GM18870 (cell line): ENCODE measurements at regions not wholly inside any gene's neighbourhood (a gene's known extent, or its start where the extent isn't known, plus 50 kb on each side); places are given as distances from the start of the nearest gene placed in this dataset.

ENCODE experiments used
- ATAC-seq: cut with Tn5 transposase; IDR thresholded peaks from one replicate; pipeline ENCODE4 v1.9.1; 2021; ENCODE audit warnings: moderate library complexity; ENCODE audit not compliant: unreplicated experiment

DNA sequence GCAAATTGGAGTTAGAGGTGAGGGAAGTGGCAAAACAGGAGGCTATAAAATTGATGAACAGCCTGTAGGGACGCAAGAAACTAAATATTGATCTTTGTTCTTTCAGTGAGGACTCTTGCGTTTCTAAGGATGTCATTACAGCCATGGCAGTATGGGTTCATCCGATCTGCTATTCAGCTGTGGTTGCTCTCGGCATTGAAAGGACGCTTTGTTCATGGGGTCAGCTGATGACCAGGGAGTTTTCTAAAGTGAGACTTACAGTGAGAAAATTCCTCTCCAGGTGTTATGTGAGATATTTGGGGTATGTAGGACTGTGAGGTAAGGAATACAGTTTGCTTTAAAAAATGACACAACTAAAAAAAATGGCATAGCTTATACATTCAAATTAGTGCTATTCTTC is 52.7 kb upstream of the PELI1 start:
- ATAC-seq: no peak

DNA sequence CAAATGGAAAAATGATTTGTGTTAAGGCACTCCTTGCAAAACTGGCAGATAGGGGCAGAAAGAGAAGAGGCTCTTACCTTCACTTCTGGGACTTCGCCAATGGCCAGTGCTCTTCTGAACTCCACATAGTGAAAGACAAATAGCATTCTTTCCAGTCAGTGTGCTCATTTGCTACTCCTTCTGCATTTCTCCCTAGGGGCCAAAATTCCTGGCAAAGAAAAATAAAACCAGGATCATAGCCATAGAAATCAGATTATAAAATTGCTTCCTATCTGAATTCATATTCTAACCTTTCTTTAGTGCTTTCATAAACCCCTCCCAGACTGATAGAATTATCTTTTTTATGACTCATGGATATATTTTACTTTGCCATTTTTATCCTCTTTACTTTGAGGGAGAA is 56.9 kb upstream of the PELI1 start:
- ATAC-seq: no peak

DNA sequence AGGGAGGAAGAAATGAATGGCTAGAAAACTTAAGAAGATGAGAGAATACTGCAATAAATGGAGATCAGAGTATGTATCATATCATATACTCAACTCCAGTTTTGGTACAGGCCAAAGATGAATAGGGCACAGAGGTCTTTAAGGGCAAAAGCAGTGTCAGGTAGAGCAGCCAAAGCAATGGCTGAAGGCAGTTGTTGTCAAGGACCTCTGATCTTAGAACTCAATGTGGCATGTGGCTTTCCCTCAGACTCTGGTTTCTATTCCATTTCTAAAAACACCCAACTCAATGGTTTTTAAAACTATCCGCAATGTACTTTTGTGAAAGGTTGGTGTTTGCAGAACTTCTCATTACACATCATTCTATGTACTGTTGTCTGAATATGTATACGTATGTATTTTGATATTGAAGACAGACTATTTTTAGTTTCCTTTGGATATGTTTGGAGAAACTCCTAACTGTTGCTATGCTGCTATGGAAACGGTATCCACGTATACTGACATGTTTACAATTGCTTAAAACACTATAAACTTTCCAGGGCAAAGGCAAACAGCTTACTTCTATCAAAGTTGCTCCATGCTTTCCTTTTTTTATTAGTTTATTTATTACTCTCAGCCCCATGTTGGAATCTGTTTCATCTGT is 58.1 kb upstream of the PELI1 start:
- ATAC-seq: no peak

DNA sequence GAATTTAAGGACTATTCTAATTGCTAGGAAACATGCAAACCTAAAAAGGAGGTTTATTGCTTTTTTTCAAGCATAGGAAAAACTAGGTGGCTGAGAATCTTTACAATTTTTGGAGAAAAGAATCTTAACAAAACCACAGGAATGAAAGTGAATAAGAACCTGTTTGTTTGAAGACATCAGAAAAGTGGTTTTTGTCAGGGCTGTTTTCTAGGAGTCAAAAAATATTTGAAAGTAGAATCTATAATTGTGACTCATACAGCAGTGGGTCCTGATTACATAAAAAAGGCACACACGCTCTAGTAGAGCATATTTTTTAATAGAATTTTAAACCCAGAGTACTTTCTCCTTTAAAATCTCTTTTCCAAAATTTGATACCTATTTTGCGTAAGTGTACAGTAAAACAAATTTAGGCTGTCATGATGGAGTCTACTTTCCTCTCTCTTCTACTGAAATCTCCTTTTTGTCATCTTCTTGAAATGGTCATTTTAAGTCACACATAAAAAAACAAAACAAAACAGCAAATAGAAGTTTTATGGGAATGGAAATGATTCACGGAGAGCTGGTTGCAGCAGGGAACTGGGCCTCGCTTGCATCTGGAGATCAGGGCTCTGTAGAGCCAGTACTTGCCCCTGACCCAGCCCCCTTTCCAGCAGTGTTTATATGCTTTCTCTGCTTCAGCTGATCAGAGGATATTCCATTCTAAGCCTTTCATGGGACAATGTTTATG is 59.1 kb upstream of the PELI1 start:
- no peak for ATAC-seq

DNA sequence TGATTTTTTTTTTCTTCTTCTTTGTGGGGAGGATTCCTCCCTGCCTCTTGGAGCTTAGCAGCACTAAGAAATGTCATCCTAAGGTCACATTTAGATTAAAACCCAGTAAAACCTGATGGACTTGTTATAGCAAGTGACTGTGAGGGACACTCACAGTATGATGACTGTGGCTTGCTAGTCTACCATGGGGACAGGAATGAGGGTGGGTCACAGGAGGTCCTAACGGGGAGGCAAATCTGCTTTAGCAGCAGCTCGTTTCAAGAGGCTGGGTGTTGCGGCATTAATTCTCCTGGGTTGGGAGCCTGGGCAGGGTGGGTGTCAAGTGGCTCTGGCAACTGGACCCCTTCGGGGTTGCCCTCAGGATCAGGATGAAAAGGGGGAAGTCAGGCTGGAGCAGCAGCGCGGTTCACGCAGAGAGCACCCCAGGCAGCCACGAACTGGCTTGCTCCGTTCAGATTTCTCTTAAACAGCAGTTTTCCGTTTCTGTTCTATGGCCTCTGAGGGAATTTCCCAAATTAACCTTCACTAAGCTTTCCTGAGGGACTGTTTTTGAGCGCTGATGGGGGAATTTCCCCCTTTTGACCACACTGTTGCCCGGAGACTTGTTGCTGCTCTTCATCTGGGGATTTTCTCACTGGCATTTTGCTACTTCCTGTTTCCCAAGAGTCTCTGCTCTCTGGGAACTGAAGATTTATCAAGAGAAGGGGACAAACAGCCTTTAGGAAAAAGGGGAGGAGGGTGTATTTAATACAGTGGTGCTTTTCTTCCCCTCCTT is 59.8 kb upstream of the PELI1 start:
- peak; percentile 77 for ATAC-seq

DNA sequence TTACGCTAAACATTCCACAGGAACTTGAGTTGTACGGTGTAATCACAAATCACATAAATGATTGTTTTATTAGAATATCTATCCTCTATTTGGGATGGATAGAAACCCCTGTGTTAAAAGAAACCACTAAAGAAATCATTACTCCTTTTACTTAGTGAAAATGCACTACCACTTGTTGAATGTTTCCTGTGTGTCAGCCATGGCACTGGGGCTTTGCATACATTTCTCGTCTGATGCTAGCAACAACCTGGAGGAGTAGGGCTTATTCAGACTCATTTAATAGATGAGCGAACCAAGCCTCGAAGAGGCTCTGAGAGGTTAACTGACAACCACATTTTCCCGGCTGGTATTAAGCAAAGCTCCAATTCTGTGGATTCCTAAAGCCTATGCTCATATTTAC is 60.5 kb upstream of the PELI1 start:
- ATAC-seq: no peak

DNA sequence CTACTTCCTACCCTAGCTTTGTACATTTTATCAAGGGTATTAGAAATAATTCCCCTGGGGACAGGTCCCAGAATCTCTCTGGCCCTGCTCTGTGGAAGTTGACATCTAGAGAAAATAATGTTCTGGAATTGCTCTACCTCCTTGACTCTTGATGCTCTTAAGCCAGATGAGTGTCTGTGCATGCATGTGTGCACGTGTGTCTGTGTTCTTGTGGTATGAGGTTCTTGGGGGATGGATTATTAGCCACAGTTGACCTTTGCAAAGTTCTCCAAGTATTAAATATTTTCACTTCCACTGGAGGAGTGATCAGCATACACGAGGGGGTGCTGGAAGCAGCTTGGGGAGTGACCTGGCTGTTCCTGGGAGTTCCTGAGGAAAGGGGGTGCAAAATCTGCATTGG is 61.2 kb upstream of the PELI1 start:
- no peak for ATAC-seq

DNA sequence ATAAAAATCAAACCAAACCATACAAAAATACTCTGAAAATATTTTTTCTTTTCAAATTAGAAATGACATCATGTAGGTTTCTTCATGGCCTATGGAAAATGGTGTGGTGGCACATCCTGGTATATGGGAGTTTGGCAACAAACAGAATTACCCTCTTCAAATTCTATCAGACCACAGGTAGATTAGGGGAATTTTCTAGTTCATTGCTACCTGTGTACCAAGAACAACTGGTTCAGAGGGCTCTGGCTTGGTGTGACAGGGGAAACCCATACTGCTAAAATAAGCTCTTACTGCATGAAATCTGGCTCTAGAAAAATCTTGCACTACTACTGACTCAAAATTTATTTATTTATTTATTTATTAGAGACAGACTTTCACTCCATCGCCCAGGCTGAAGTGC is 63.4 kb upstream of the PELI1 start:
- ATAC-seq: no peak

DNA sequence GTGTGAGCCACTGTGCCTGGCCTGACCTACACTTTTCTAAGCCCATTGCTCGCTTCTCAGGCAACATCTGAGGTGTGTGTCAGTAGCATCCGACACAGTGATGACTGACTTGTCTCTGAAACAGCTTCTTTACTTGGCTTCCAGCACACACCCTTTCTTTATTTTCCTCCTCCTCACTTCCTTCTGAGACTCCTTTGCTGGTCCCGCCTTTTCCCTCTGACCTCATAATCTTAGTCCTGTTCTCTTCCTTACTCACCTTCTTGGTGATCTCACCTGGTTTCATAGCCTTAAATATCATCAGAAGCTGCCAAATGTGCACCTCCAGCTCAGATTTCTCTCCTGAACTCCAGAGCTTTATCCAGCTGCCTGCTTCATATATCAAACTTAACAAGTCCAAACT is 66.6 kb upstream of the PELI1 start:
- ATAC-seq: no peak

DNA sequence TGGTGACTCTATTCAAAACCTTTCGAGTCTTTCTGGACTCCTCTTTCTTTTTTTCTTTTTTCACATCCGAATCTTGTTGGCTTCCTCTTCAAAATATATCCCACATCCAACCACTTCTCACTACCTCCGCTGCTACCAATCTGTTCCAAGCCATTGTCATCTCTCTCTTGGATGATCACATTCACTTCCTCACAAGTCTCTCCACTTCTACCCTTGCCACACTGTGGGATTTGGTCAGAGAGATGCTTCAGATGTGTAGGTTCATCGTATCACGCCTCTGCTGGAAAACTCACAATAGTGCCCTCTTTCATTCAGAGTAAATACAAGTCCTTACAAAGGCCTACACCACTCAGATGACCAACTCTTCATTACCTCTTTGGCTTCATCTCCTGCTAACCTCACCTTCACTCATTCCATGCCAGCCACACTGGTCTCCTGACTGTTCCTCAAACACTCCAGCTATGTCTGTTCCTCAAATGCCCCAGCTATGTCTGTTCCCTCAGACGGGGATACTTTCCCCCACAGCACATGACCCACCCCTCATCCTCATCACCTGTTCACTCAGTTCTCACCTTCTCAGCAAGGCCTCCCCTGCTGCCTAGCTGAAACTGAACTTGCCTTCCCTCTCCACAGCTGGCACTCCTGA is 67.2 kb upstream of the PELI1 start:
- ATAC-seq: no peak

DNA sequence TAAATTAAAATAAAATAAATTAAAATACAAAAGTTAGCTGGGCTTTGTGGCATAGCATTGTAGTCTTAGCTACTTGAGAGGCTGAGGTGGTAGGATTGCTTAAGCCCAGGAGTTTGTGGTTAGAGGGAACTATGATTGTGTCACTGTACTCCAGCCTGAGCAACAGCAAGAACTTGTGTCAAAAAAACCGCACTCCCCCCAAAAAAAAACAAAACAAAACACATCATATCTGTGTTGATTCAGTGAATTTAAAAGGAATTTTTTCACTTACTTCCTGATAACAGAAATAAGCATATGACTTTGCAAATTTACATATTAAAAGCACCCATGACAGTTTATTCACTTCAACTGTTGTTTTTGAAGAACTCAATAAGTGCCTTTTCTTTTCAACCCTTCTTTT is 68.1 kb upstream of the PELI1 start:
- no peak for ATAC-seq

DNA sequence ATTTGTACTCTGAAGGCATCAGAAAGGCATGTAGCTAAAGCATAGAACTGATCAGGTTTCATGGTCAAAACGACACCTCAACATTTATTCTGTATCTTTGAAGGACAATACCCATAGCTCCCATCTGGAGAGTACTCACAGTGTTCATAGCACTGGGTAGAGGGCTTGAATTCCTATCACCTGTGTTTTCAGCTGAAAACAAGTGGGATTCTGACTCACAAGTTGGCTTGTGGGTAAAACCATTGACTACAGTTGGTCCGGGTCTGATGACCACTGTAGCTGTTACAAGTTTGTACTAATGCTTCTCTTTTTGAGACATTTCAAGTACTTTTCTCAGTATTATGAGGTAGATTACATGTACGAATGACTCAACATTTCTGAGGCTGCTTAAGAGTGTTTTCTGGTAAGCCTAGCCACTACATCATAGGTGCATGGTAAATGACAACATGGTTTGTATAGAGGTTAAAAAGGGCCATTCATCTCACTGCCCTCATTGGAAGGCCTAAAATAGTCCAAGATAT is 68.6 kb upstream of the PELI1 start:
- peak; percentile 43 for ATAC-seq

DNA sequence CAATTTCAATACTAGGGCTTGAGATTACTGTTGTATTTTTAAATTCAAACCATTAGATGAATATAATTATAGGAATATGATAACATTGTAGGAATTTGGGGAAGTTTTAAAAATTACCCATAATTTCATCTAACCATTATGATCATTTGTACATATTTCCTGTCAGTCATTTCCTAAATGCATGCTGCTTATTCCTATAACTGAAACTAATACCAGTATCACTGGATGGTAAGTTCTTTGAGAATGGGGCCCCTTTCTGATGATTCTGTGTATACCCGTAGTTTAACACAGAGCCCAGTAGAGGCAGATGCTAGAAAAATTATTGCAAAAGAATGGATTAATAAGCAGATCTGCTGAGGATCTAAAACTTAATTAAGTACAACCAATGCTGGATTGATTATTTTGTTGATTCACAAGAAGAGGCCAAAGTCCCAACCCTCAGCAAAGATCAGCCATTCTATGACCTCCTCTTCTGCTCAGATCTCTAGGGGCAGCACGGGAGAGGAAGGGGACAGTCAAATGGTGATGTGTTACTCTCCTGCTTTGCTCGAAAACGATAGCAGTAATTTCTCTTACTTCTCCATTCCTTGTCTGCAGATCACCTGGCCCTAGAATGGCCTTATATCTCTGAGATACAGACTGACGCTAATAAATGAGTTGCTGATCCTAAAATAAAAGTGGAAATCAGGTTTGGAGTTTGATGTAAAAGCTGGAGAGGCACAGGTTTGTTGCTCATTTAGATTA is 69.5 kb upstream of the PELI1 start:
- peak; percentile 30 for ATAC-seq

DNA sequence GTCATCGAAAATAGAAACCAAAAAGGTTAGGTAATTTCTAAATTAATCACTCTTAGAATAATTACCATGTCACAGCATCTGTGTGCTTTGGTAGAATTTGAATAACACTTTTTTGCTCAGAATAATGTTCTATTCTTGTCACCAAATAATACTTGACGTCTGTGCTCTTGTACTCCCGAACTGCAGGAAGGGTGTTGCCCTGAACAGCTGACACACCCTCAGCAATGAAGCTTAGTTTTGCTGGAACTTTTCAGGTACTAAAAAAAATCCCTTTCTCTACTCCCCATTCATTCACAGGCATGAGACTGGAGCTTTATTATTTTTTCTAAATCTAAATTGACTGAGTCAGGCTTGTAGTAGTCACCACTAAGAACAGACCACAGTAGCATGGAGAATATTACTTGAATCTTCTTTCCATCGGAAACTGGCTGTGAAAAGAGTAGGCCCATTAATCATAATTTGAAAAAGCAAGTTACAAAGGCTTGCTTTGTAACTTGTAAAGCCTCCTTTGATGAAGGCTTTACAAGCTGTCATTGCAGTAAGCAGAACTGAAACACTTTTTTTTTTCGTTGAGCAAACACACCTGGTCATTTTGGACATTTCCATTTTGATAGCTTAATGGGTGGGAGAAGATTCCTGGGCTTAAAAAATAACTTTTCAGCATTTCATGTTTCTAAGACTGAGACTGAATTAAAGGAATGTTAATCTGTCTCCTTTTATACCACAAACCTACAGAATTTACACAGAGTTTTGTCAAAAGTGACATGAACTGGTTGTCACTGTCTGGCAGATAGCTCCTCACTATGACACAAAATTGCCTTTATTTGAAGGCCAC is 70.3 kb upstream of the PELI1 start:
- ATAC-seq: peak; percentile 56

DNA sequence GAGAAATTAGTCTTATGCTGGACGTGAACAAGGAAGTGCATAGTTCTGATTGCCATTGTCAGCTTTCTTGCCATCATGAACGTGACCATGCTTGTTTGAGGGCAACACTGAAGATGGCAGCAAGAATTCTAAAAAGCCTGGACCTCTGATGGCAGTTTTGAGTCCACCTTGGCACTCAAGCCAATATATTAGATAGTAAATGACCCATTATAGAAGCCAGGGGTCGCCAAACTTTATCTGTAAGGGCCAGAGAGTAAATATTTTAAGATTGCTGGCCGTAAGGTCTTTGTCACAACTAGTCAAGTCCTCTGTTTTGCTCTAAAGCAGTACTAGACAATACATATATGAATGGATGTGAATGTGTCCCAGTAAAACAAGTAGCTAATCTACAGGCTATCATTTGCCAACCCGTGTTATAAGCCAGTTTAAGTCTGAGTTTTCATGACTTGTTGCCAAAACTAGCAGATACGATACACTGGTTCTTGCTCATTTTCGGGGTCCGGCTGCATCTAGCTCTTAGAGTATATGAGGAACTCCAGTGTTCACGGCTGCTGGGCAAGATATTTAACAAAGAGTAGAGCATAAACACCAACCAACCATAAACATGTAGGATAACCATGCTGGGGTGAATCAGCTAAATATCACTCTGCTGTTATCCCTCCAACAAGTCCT is 73.1 kb upstream of the PELI1 start:
- ATAC-seq: no peak

DNA sequence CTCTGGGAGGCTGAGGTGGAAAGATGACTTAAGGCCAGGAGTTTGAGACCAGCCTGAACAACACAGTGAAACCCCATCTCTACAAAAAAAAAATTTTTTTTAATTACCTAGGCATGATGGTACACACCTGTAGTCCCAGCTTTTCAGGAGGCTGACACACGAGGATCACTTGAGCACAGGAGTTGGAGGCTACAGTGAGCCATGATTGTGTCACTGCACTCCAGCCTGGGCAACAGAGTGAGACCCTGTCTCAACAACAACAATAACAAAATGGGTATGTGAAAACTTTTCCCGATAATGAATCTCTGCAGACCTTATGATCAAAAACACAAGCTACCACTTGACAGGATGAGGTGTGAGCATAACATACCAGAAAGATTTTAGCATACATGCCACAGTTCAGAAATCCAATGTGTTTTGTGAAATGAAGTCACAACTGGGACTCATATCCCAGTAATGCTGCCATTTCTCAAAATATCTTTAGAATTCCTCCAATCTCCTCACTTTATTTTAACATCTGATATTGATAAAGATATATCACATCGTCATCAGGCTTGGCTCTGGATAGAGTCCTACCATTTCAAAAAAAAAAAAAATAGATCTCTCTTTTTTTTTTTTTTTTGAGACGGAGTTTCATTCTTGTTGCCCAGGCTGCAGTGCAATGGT is 74.0 kb upstream of the PELI1 start:
- ATAC-seq: no peak

DNA sequence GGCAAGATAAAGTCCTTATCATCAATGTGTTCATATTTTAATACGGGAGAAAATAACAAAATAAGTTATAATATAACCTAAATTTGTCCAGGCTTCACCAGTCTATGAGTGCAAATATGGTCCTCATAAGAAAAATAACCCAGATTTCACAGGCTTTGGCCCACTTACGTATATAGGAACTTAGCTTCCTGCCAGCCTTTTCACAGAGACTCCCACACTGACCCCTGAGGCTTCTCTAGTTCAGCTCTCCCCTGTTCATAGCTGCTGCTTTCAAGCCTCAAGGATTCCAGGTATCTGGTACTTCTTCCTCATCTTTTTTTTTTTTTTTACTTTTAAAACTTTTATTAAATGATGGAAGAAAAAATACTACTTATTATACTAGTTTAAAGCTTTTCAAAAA is 74.9 kb upstream of the PELI1 start:
- ATAC-seq: no peak

DNA sequence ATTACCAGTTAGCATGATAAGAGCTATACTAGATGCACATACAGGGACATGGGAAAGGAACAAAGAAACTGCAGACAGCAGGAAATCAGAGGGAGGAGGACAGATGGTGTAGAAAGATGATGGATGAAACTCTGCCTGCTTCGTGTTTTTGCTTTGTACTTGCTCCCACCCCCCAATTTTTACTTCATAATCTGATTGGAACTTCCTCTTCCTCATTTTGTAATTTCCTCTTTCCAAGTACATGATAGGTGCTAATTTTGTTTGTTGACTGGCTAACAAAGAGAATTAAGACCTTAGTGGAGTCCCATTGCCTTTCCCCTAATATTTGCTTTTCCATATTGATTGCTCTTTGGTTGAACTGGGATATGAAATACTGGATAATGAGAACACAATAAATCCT is 76.0 kb upstream of the PELI1 start:
- no peak for ATAC-seq
